H1 (cell line): ENCODE measurements at regions not wholly inside any gene's neighbourhood (a gene's known extent, or its start where the extent isn't known, plus 50 kb on each side); places are given as distances from the start of the nearest gene placed in this dataset.

Source experiments
- CBX5 ChIP-seq: fragments of 300-800, 300-1000 bp; sonication (generic); IDR thresholded peaks from 2 replicates; pipeline ENCODE4 v1.7.1; 2016; ENCODE audit warnings: antibody characterized with exemption, low read length, low read depth
- EZH2 ChIP-seq: fragments of 200-600 bp; sonication (generic); IDR thresholded peaks from 2 replicates; pipeline ENCODE4 v1.7.1; 2012; ENCODE audit warnings: low read depth, mild to moderate bottlenecking, moderate library complexity, low read length, inconsistent platforms; ENCODE audit not compliant: severe bottlenecking

GRCh38 chr5:135254183-135254582 is 144.8 kb downstream of the MACROH2A1 start (continued):
- no peak for TF ChIP-seq CBX5
- no peak for TF ChIP-seq EZH2
